ELR (cell line): ENCODE measurements at regions not wholly inside any gene's neighbourhood (a gene's known extent, or its start where the extent isn't known, plus 50 kb on each side); places are given as distances from the start of the nearest gene placed in this dataset.
"Not testable (repeated sequence)": the region's sequence is repeated elsewhere in the genome, so short reads cannot be mapped to it uniquely, and the experiment has no call there.

Source experiments
- DNase-seq: peaks from one replicate; pipeline ENCODE4 v3.0.0-alpha.2; 2015; ENCODE audit warnings: low read depth

GRCh38 chr6:15901141-15902115, 227.5 kb upstream of the MYLIP start:
- DNase-seq: peak; percentile 19

GRCh38 chr6:15898693-15899092, 230.2 kb upstream of the MYLIP start:
- DNase-seq: no peak

GRCh38 chr6:15897063-15897876, 231.6 kb upstream of the MYLIP start:
- DNase-seq: peak; percentile 3

- no peak for DNase-seq
Measured at GRCh38 chr6:15894973-15895725, 232.3 kb upstream of the DTNBP1 start.

DNA sequence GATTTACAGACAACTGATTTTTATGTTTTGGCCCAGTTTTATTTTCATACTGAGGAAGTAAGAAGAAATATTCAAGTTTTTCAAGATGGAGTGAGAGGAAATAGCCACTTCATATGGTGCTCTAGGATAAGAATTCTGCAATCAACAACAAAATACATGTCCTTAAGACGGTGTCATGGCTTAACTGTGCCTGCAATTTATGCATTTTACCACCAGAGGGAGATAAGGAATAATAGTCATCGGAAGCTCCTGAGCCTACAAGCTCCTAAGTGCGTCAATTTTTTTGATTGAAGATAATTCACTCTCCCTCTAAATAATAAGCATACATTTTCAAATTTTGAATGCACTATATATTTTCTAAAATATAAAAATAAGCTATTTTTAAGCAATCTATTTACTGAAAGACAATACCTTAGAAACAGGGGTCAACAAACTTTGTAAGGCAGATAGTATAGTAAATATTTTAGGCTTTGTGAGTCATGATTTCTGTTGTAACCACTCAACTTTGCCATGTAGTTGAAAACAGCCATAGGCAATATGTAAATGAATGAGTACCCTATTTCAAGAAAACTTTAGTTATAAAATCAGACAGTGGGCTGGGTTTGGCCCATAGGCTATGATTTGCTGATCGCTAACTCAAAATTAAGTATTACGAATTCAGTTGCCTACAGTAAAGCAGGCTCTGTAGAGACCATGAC, 230.9 kb upstream of the DTNBP1 start:
- peak; percentile 36 for DNase-seq

DNA sequence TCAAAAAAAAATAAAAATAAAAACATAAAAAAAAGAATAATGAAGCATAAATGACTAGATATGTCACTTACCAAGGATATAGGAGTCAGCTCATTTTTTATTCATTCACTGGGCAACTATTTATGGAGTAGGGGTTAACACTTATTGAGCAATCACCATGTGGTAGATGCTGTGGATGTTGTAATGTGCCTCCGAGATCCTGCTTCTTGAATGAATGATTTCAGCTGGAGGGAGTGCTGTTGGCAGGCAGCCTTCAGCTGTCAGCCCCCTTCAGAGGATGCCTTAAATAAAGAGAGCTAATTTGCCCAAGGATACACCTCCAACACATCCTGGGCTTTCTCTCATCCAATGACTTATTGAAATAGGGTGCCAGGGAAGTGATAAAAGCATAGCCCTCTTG, 229.5 kb upstream of the DTNBP1 start:
- DNase-seq: no peak

- no peak for DNase-seq
Measured at GRCh38 chr6:15888798-15889772, 226.3 kb upstream of the DTNBP1 start.

GRCh38 chr6:15887491-15888461, 224.9 kb upstream of the DTNBP1 start:
- no peak for DNase-seq

DNA sequence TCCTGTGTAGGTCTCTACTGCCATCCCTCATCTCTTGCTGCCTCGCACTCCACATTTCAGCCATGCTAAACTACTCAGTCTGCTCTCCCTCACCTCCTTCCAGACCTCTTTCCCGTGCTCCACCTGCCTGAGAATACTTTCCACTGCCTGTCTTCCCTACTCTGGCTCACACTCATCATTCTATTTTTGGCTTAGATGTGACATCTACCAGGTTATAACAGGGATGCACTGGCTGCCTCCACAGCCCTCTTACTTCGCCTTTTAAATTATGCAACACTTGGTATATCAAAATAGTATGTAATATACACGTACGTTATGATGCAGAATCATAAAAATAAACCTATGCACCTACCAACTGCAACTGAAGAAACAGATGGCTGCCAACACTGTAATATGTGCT, 222.8 kb upstream of the DTNBP1 start:
- no peak for DNase-seq

DNA sequence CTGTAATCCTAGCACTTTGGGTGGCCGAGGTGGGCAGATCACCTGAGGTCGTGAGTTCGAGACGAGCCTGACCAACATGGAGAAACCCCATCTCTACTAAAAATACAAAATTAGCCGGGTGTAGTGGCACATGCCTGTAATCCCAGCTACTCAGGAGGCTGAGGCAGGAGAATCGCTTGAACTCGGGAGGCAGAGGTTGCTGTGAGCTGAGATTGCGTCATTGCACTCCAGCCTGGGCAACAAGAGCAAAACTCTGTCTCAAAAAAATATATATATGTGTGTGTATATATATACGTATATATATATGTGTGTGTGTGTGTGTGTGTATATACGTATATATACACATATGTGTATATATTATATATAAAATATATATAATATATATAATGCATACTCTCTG, 220.8 kb upstream of the DTNBP1 start:
- DNase-seq: not testable (repeated sequence)

- no peak for DNase-seq
Measured at GRCh38 chr6:15882915-15883314, 220.1 kb upstream of the DTNBP1 start.

DNA sequence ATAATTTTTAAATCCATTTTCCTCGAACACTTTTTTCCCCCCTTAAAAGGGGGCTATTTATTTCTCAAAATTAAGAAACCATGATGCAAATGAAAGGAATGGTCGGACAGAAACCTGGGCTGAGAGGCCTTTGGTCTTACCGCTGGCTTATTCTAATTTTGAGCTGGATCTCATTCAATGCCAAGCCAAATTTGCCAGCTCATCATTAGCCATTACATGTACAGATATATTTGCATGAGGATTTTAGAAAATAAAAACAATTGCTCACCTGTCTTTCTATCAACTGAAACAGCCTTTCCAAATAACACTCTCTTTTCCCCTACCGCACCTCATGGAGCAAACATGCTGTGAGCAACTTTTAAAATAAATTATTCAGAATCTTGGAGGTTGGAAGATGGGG, 219.5 kb upstream of the DTNBP1 start:
- no peak for DNase-seq

GRCh38 chr6:15881150-15881549, 218.3 kb upstream of the DTNBP1 start:
- no peak for DNase-seq

GRCh38 chr6:15880262-15880973, 217.6 kb upstream of the DTNBP1 start:
- DNase-seq: no peak

DNA sequence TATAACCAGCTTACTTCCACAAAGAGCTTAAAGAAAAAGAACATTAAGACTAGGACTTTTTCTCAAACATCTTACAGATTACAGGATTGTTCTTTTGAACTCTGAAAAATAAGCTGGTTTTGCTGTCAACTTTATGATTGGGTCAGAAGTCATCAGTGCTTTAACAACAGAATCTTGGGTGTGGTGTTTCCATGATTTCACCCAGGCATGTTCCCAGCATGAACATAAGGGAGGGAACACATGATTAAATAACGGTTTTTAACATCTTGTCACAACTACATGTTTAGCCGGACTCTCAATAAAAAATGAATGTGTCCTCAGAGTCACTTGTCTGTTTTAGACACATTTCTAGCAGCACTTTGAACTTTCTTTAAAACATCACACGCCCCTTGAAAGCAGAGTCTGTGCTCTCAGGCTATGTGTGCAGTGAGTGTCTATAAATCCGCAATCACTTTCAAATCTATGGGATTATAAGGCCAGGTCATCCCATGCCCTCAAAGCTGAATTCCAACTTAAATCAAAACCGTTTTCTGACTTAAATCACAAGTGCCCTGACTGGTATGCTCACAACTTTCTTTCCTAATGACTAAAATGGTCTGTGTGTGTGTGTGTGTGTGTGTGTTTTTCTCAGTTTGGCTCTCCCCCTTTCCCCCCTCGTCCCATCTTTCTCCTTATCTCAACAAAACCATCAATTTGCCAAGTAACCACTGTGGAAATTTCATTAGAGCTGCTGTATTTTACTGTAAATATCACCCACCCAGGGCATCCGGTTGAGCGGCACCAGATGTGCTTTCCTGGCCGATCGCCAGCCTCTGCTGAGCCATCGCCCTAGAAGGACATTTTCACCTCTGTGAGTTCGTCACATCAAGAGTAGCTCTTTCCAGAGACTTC, 216.8 kb upstream of the DTNBP1 start:
- DNase-seq: peak; percentile 59

DNA sequence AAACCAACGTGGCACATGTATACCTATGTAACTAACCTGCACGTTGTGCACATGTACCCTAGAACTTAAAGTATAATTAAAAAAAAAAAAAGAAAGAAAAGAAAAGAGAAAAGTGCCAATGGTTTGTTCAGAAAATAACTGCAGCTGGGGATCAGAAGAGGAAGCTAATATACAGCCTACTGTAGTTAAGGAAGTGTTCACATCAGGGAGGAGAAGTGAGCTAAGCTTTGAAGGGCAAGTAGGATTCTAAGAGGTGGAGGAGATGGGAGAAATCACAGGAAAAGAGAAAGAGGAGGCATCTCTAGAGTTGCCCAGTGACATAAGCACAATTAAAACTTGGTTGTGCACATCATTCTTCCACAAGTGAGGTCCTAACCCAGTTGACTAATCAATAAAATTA, 214.4 kb upstream of the DTNBP1 start:
- no peak for DNase-seq

DNA sequence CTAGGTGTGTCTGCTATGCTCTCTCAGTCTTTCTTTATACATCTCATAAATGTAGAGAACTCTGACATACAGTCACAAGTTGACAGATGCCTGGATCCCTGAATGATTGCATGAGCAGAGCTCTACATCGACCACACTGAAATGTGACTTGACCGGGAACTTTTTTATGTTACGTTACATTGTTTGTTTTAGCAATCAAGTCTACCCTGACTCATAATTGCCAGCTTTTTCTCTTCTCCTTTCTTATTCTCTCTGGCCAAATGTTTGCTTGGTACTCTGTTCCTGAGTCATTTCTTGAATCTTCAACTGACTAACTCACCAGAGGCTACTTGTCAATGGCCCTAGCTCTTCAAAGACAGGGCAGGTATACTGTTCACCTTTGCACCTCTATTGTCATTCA, 213.6 kb upstream of the DTNBP1 start:
- peak; percentile 61 for DNase-seq

DNA sequence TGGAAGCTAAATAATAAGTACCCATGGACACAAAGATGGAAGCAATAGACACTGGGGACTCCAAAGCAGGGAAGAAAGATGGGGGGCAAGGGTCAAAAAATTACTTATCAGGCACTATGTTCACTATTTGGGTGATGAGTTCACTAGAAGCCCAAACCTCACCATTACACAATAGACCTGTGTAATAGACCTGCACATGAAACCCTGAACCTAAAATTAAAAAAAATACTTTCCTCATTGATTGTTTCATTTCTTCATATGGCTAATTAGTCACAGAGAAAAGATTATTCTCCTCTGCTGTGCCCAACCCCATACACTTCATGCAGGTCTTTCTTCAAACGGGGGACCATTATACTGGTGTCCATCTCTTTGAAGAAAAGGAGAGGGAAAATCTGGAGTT, 213.0 kb upstream of the DTNBP1 start:
- DNase-seq: no peak
